Tibial nerve (tissue), 4 donors: ENCODE measurements at regions not wholly inside any gene's neighbourhood (a gene's known extent, or its start where the extent isn't known, plus 50 kb on each side); places are given as distances from the start of the nearest gene placed in this dataset.

Experiments
- DNase-seq, 2 donors: peaks; one replicate each; pipeline ENCODE4 v3.0.0-alpha.2; 2019; ENCODE audit warnings: low spot score in 2 of 2
- H3K27ac ChIP-seq, 4 donors: fragments of 200-600 bp; sonication (generic) in 3 of 4; one replicate each; pipeline ENCODE4 v1.5.1; 2017 to 2019; ENCODE audit warnings: mild to moderate bottlenecking in 1 of 4
- H3K27me3 ChIP-seq, 2 donors: fragments of 200-600 bp; sonication (generic) in 1 of 2; one replicate each; pipeline versions ENCODE4 v1.5.1 to v1.6.0; 2017 to 2019
- H3K36me3 ChIP-seq, 3 donors: fragments of 200-600 bp; sonication (generic); one replicate each; pipeline ENCODE4 v1.5.1; 2018 to 2019
- H3K4me1 ChIP-seq, 4 donors: fragments of 200-600 bp; sonication (generic) in 3 of 4; one replicate each; pipeline ENCODE4 v1.5.1; 2017 to 2019
- H3K4me3 ChIP-seq, 4 donors: fragments of 200-600 bp; sonication (generic) in 3 of 4; one replicate each; pipeline ENCODE4 v1.5.1; 2017 to 2019; ENCODE audit warnings: mild to moderate bottlenecking in 1 of 4, moderate library complexity in 1 of 4
- H3K9me3 ChIP-seq, 4 donors: fragments of 200-600 bp; sonication (generic) in 3 of 4; one replicate each; pipeline ENCODE4 v1.5.1; 2017 to 2019
- CTCF ChIP-seq, 5 experiments: fragments of 200-600 bp in 3 of 5; fragments of 450-650 bp in 2 of 5; sonication (generic) in 3 of 5; IDR thresholded peaks; one replicate each; pipeline ENCODE4 v1.5.1; 2016 to 2019; ENCODE audit warnings: antibody characterized with exemption in 5 of 5, mild to moderate bottlenecking in 3 of 5, moderate library complexity in 2 of 5
- EP300 ChIP-seq, 2 donors: sonication (generic); formaldehyde crosslinking; IDR thresholded peaks; one replicate each; pipeline ENCODE4 v1.6.1; 2017; ENCODE audit warnings: antibody characterized with exemption in 2 of 2, mild to moderate bottlenecking in 1 of 2
- POLR2A ChIP-seq, 2 donors: fragments of 450-650 bp; IDR thresholded peaks; one replicate each; pipeline ENCODE4 v1.6.1; 2017; ENCODE audit warnings: antibody characterized with exemption in 2 of 2, mild to moderate bottlenecking in 2 of 2, moderate library complexity in 2 of 2
- WGBS, 2 donors: methylation state at CpG; one replicate each; pipeline ENCODE4 v1.1.5; 2018; 5-methylcytosine and 5-hydroxymethylcytosine counted together

GRCh38 chr2:6381326-6381725 is 484.4 kb downstream of the CMPK2 start:
- no peak overlapping the region for H3K4me3 ChIP-seq
- no peak overlapping the region for H3K27ac ChIP-seq
- no peaks in the 10 kb centered on the region for H3K27me3 ChIP-seq
- no peaks in the 10 kb centered on the region for H3K36me3 ChIP-seq
- WGBS, 2 donors: 23 to 44% methylated on average over 2 of the region's 2 CpGs
- H3K9me3 ChIP-seq: peaks cover 0 to 19% (median 0%) of the 10 kb centered on the region in 4 donors
- no peak for TF ChIP-seq EP300 (IDR thresholded peaks at IDR 0.05)
- no peak for TF ChIP-seq POLR2A (IDR thresholded peaks at IDR 0.05)
- TF ChIP-seq CTCF (IDR thresholded peaks at IDR 0.05): no peak
- DNase-seq: no peak
- H3K4me1 ChIP-seq: no peaks in the 10 kb centered on the region

GRCh38 chr2:6384341-6384740 is 481.4 kb downstream of the CMPK2 start:
- no peak overlapping the region for H3K27ac ChIP-seq

GRCh38 chr2:6392354-6392753 is 473.4 kb downstream of the CMPK2 start:
- DNase-seq: no peak
- Histone ChIP-seq H3K27ac (no peak overlapping the region), H3K36me3 (no peaks in the 10 kb centered on the region), H3K9me3 (peaks cover 0 to 4% (median 0%) of the 10 kb centered on the region in 4 donors), H3K4me1 (no peaks in the 10 kb centered on the region), H3K27me3 (no peaks in the 10 kb centered on the region), H3K4me3 (no peak overlapping the region)
- 85 to 92% methylated on average over 10 of the region's 10 CpGs for WGBS, 2 donors
- TF ChIP-seq CTCF (IDR thresholded peaks at IDR 0.05): no peak
- no peak for TF ChIP-seq EP300 (IDR thresholded peaks at IDR 0.05)
- TF ChIP-seq POLR2A (IDR thresholded peaks at IDR 0.05): no peak

More at GRCh38 chr2:6384341-6384740, 481.4 kb downstream of the CMPK2 start:
- Histone ChIP-seq H3K27me3 (no peaks in the 10 kb centered on the region), H3K4me3 (no peak overlapping the region), H3K4me1 (no peaks in the 10 kb centered on the region), H3K36me3 (no peaks in the 10 kb centered on the region), H3K9me3 (no peaks in the 10 kb centered on the region)
- no peak for DNase-seq
- no peak for TF ChIP-seq EP300 (IDR thresholded peaks at IDR 0.05)
- no peak for TF ChIP-seq CTCF (IDR thresholded peaks at IDR 0.05)
- no peak for TF ChIP-seq POLR2A (IDR thresholded peaks at IDR 0.05)
- WGBS, 2 donors: 91% methylated on average over 4 of the region's 4 CpGs

- no peak for TF ChIP-seq CTCF (IDR thresholded peaks at IDR 0.05)
- no peak for TF ChIP-seq POLR2A (IDR thresholded peaks at IDR 0.05)
- TF ChIP-seq EP300 (IDR thresholded peaks at IDR 0.05): no peak
- no peak overlapping the region for H3K27ac ChIP-seq
- no peaks in the 10 kb centered on the region for H3K36me3 ChIP-seq
- WGBS, 2 donors: 62 to 64% methylated on average over 6 of the region's 6 CpGs
- no peaks in the 10 kb centered on the region for H3K27me3 ChIP-seq
- H3K4me1 ChIP-seq: no peaks in the 10 kb centered on the region
- H3K9me3 ChIP-seq: peaks cover 0 to 4% (median 0%) of the 10 kb centered on the region in 4 donors
- no peak for DNase-seq
- no peak overlapping the region for H3K4me3 ChIP-seq
These were observed 472.7 kb downstream of the CMPK2 start for GRCh38 chr2:6392966-6393365.

GRCh38 chr2:6393819-6394218 is 471.9 kb downstream of the CMPK2 start:
- no peak overlapping the region for H3K4me3 ChIP-seq
- DNase-seq: no peak
- 50 to 51% methylated on average over 3 of the region's 3 CpGs for WGBS, 2 donors
- H3K27me3 ChIP-seq: no peaks in the 10 kb centered on the region
- peaks cover 0 to 4% (median 0%) of the 10 kb centered on the region in 4 donors for H3K9me3 ChIP-seq
- no peaks in the 10 kb centered on the region for H3K36me3 ChIP-seq
- TF ChIP-seq EP300 (IDR thresholded peaks at IDR 0.05) (no peak), CTCF (IDR thresholded peaks at IDR 0.05) (no peak), POLR2A (IDR thresholded peaks at IDR 0.05) (no peak)
- H3K27ac ChIP-seq: no peak overlapping the region
- no peaks in the 10 kb centered on the region for H3K4me1 ChIP-seq
